ENCODE measurements at regions not wholly inside any gene's neighbourhood (a gene's known extent, or its start where the extent isn't known, plus 50 kb on each side); places are given as distances from the start of the nearest gene placed in this dataset.

DNA sequence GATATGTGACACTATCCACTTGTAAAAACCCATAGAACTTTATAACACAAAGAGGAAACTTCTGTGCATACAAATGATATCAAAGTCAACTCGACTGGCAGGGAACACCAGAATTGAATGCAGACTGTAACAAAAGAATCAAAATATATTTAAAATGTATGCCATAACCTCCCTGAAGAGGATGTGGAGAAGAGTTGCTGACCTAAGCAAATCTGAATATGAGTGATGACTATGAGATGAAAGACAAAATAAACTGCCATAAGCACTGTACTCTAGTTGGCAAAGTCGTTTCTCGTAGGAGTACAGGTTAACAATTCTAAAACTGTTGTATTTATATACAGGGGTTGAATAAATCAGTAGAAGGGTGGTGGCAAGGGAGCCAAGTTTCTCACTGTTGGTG is 482.1 kb downstream of the OCA2 start:
- Mint-ChIP-seq H3K4me3 (no peak overlapping the region), H3K27ac (no peak overlapping the region), H3K36me3 (ENCODE audit: low read depth) (no peaks in the 10 kb centered on the region), H3K9me3 (peaks cover 2% of the 10 kb centered on the region), H3K27me3 (ENCODE audit: low read depth) (no peaks in the 10 kb centered on the region), H3K4me1 (peaks cover 9% of the 10 kb centered on the region)
- TF ChIP-seq, protein P1, sequence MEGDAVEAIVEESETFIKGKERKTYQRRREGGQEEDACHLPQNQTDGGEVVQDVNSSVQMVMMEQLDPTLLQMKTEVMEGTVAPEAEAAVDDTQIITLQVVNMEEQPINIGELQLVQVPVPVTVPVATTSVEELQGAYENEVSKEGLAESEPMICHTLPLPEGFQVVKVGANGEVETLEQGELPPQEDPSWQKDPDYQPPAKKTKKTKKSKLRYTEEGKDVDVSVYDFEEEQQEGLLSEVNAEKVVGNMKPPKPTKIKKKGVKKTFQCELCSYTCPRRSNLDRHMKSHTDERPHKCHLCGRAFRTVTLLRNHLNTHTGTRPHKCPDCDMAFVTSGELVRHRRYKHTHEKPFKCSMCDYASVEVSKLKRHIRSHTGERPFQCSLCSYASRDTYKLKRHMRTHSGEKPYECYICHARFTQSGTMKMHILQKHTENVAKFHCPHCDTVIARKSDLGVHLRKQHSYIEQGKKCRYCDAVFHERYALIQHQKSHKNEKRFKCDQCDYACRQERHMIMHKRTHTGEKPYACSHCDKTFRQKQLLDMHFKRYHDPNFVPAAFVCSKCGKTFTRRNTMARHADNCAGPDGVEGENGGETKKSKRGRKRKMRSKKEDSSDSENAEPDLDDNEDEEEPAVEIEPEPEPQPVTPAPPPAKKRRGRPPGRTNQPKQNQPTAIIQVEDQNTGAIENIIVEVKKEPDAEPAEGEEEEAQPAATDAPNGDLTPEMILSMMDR (IDR thresholded peaks at IDR 0.05; ENCODE audit: unreplicated experiment in 3 of 3), result no peak

DNA sequence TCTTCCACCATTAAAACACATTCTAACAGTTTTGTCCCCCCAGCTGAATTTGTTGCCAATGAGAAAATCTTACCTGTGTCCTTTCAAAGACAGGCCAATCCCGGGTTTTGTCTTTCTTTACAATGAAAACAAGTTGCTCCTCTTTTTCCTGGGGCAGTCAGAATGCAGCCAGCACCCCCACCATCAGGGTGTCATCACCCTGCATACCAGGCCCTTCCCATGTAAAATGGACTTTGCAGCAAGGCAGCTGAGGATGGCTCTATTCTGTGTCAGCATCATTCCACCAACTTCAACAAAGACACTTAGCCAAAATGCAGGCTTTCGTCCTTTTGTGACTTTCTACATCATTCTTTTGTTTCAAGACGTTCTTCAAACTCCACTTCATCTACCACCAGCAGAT is 490.9 kb downstream of the OCA2 start:
- Mint-ChIP-seq H3K36me3 (ENCODE audit: low read depth) (no peaks in the 10 kb centered on the region), H3K4me1 (no peaks in the 10 kb centered on the region), H3K27me3 (ENCODE audit: low read depth) (no peaks in the 10 kb centered on the region), H3K4me3 (no peak overlapping the region), H3K9me3 (peaks cover 13% of the 10 kb centered on the region), H3K27ac (no peak overlapping the region)
- TF ChIP-seq, protein P1 (IDR thresholded peaks at IDR 0.05; ENCODE audit: unreplicated experiment in 3 of 3), result no peak

DNA sequence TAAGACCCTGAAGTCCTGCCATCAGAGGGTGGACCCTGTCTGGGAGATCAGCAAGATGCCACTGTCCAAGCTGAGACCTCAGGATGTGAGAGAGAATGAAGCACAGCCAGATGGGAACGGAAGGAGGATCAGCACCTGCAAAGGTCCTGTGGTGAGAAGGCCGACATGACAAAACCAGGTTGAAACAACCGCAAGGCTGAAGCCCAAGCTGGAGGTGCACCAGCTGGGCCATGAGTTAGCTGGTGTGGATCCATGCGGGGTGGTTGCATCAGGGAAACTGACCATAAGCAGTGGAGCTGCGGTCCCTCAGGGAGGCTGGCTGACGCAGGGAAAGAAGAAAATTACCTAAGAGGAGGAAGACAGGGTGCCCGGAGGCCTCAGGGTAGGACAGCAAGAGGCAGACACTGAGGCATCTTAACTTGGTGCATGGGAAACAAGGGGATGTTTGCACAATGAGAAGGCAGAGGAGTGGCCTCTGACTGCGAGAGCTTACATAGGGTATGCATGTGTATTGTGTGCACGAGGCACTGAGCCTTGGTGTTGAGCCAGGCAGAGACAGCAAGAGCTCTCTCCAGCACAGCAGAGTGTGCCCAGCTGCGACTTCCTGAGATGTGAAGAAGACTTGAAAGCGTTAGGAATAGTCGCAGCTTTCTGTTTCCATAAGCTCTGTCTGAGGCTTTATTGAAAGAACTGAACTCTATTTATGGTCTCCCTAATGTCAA is 497.7 kb downstream of the OCA2 start:
- Mint-ChIP-seq H3K27me3 (ENCODE audit: low read depth) (peaks cover 12% of the 10 kb centered on the region), H3K9me3 (peaks cover 6% of the 10 kb centered on the region), H3K4me3 (no peak overlapping the region), H3K36me3 (ENCODE audit: low read depth) (no peaks in the 10 kb centered on the region), H3K4me1 (no peaks in the 10 kb centered on the region), H3K27ac (no peak overlapping the region)
- TF ChIP-seq, protein P1 (IDR thresholded peaks at IDR 0.05; ENCODE audit: unreplicated experiment in 3 of 3), result no peak

DNA sequence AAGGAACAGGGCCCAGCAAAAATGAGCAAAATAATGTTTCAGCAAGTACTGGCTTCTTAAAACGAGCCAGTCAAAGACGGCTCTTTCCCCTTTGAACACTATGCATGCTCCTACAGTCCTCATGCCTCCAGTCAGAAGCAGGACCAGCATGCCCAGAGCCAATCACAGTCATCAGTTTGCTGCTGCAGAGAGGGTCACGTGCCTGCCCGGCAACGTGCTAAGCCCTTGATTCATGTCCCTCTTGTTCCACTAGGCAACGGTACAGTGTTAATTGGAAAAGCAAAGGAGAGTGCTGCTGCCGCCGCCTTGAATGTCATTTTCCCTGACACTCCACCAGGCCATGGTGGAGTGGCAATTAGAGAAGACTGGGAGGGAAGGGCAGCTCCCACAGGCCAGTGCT is 500.1 kb downstream of the OCA2 start:
- Mint-ChIP-seq H3K9me3 (no peaks in the 10 kb centered on the region), H3K4me3 (no peak overlapping the region), H3K27me3 (ENCODE audit: low read depth) (peaks cover 22% of the 10 kb centered on the region), H3K4me1 (no peaks in the 10 kb centered on the region), H3K27ac (no peak overlapping the region), H3K36me3 (ENCODE audit: low read depth) (no peaks in the 10 kb centered on the region)
- TF ChIP-seq, protein P1 (IDR thresholded peaks at IDR 0.05; ENCODE audit: unreplicated experiment in 3 of 3), result no peak

DNA sequence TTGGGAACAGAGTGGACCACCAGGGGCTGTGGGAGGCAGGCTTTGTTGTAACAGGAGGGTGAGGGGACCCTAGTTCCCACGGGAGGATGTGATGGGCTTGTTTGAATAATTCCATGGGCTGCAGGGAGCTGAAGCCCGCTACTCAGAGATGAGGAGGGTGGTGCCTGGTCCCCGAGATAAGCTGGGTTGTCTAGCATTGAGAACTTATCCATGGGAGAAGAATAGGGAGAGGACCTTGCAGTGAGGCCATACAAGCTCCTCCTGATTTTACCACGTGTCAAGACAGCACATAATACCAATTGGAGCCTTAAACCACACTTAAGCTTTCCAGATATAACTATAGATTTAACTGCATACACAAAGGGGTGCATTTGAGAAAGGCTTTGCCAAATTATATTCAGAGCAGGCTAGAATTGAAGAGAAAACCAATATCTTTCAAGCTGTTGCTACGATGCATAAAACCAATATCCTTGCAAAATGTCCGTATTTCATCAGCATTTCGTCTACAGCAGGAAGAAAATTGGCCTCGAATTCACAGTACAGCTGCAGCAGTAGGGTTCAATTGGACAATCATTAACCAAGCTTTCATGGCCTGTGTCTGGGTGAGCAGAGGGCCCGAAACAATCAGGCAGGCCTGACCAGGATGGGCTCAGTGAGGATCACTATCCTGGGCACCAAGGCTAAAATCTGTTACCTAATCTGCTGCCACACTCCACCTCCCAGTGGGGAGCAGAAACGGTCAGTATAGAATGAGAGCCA is 500.7 kb downstream of the OCA2 start:
- TF ChIP-seq, protein P1 (IDR thresholded peaks at IDR 0.05; ENCODE audit: unreplicated experiment in 3 of 3), result no peak
- Mint-ChIP-seq H3K27me3 (ENCODE audit: low read depth) (peaks cover 23% of the 10 kb centered on the region), H3K36me3 (ENCODE audit: low read depth) (no peaks in the 10 kb centered on the region), H3K9me3 (no peaks in the 10 kb centered on the region), H3K4me1 (no peaks in the 10 kb centered on the region), H3K27ac (no peak overlapping the region), H3K4me3 (no peak overlapping the region)

All from nephron (organoid).